ENCODE measurements at regions not wholly inside any gene's neighbourhood (a gene's known extent, or its start where the extent isn't known, plus 50 kb on each side); places are given as distances from the start of the nearest gene placed in this dataset.

GRCh38 chr4:175380841-175381240 is 431.2 kb downstream of the GPM6A start:
- no peak for TF ChIP-seq POLR2A (IDR thresholded peaks at IDR 0.05; ENCODE audit: control extremely low read depth in 1 of 2, low read depth in 2 of 2, low read length in 2 of 2)
- no peak for TF ChIP-seq TCF12 (IDR thresholded peaks at IDR 0.05; ENCODE audit: low read depth, low read length)
- no peak for TF ChIP-seq SP1 (IDR thresholded peaks at IDR 0.05; ENCODE audit: low read depth, low read length)

Measured in H1 (cell line).